ENCODE measurements at regions not wholly inside any gene's neighbourhood (a gene's known extent, or its start where the extent isn't known, plus 50 kb on each side); places are given as distances from the start of the nearest gene placed in this dataset.

- no peak for TF ChIP-seq POLR2AphosphoS5 (IDR thresholded peaks at IDR 0.05; ENCODE audit: low read depth)
- no peak for TF ChIP-seq CTCF (conservative IDR thresholded peaks at IDR 0.05; ENCODE audit: low read depth in 2 of 2)
- no peak for TF ChIP-seq REST (IDR thresholded peaks at IDR 0.05; ENCODE audit: unreplicated experiment)
- TF ChIP-seq EZH2phosphoT487 (IDR thresholded peaks at IDR 0.05; ENCODE audit: unreplicated experiment) = no peak
- TF ChIP-seq EZH2 (IDR thresholded peaks at IDR 0.05; ENCODE audit: low read depth, unreplicated experiment) = no peak
- TF ChIP-seq CREB1 (CRISPR knock-in tag; IDR thresholded peaks at IDR 0.05; ENCODE audit: low read depth) = no peak
- TF ChIP-seq JUNB (IDR thresholded peaks at IDR 0.05; ENCODE audit: unreplicated experiment) = no peak
- TF ChIP-seq ETS1 (IDR thresholded peaks at IDR 0.05) = no peak
Observed at GRCh38 chr18:11487390-11487789, 122.0 kb upstream of the SLC35G4 start.
